ENCODE measurements at regions not wholly inside any gene's neighbourhood (a gene's known extent, or its start where the extent isn't known, plus 50 kb on each side); places are given as distances from the start of the nearest gene placed in this dataset.
"Not testable (repeated sequence)": the region's sequence is repeated elsewhere in the genome, so short reads cannot be mapped to it uniquely, and the experiment has no call there.

DNA sequence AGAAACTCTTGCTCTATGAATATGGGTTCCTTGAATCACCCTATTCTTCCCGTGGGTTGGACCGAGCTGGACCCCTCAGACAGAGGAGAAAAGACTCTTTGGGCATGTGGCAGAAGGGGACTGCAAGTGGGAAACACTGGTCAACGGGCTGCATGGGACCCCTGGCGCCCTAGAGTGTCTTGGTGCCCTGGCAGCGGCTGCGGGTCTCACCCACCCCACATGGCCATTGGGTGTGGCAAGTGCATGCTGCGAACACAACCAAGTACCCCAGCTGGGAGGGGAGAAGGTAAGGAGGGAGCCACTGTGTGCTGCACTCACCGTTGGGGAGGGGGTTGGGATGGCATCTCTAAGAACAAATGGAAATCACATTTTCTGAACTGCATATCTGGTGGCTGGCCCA, 438.8 kb upstream of the EYS start:
- DNase-seq (ENCODE audit: low read depth in 2 of 3, low spot score in 2 of 3) = no peak

- no peak for DNase-seq (ENCODE audit: low read depth in 2 of 3, low spot score in 2 of 3)
Observed at GRCh38 chr6:66134021-66134420, 427.0 kb upstream of the EYS start.

- DNase-seq (ENCODE audit: low read depth in 2 of 3, low spot score in 2 of 3) = no peak
Observed at GRCh38 chr6:66128656-66129055, 421.6 kb upstream of the EYS start.

DNA sequence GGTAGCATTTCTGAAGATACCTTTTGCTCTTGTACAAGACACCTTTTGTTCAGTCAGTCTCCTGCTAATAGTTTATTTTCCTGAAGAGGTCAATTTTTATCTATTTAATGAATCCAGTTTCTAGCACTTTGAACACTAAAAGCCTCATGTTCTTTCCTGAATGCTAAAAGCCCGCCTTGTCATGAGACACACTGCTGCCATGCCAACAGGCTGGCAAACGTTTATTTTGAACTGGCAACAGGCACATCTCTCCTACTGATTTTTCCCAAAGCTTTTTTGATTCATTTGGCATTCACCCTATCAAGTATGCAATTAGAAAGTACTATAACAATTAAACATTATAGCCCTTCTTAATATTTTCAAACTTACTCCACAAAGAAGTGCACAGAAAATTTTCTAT, 421.2 kb upstream of the EYS start:
- DNase-seq (ENCODE audit: low read depth in 2 of 3, low spot score in 2 of 3) = no peak

DNA sequence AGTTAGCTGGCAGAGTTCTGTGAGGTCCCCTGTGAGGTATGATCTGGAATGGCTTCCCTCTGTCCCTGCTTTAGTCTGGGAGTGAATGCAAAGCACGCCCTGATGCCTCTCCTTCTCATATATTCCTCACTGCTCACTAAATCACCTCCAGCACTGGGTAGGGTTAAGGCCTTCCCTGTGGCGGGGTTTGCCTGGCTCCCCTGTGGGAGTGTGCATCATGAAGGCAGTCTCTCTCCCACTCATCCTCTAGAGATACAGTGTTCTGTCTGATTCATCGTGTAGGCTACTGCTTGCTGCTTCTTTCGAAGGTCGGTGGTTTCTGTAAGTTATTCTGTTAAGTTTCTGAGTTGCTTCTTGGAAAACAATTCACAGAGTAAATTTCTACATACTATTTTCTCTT, 420.0 kb upstream of the EYS start:
- DNase-seq (ENCODE audit: low read depth in 2 of 3, low spot score in 2 of 3) = no peak

DNA sequence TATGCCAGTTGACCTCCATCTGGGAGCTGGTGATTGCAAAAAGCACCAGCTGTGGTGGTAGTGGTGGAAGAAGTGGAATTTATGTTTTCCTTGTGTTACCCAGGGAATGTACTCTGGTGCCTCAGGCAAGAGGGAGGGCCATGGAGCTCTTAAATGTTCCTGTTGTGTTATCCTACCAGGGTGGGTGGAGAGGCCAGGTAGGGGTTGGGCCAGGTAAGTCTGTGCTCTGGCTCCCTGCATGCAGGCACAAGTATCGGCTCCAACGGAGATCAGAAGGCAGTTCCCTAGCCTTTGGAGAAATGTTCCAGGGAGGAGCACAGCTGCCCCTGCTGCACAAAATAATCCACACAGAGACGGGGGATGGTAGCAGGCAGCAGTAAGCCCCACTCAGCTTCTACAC, 419.3 kb upstream of the EYS start:
- DNase-seq (ENCODE audit: low read depth in 2 of 3, low spot score in 2 of 3) = no peak

GRCh38 chr6:66103954-66104353, 396.9 kb upstream of the EYS start:
- DNase-seq (ENCODE audit: low read depth in 2 of 3, low spot score in 2 of 3) = no peak

DNA sequence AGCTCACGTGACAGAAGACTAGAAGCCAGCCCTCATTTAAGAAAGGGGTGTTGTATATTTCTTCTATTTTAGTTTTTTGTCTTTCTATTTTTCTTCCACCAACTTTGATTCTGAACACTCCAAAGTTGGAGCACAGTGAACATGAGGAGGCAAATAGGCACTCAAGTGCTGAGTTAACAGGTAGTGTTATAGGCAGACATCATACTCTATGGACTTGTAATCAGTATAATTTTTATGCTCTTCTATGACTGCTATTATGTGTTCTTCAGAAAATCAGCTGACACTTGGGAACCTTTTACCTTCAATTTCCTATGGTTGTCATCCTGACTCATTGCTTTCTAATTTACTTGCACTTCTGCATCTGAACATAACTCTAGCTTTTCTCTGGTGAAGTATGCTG, 396.3 kb upstream of the EYS start:
- no peak for DNase-seq (ENCODE audit: low read depth in 2 of 3, low spot score in 2 of 3)

GRCh38 chr6:66096679-66097078, 389.7 kb upstream of the EYS start:
- DNase-seq (ENCODE audit: low read depth in 2 of 3, low spot score in 2 of 3) = no peak

- no peak for DNase-seq (ENCODE audit: low read depth in 2 of 3, low spot score in 2 of 3)
Observed at GRCh38 chr6:66094615-66095014, 387.6 kb upstream of the EYS start.

DNA sequence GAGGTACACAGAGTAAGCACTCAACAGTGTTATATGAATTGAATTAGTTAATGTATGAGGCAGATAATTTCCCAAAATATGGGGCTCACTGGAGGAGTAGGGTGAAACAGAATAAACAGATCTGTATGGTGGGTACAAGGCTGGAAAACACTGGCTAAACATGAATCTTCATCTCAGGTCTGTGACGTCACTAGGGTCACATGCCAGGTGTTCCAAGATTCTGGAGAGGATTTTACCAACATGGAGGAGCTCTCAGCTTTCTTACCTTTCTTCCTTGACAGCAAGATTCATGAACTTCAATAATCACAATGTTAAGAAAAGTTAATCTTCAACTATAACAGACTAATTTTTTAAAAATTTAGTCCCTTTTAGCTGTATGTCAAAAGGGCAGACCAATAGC, 385.3 kb upstream of the EYS start:
- not testable (repeated sequence) for DNase-seq (ENCODE audit: low read depth in 2 of 3, low spot score in 2 of 3)

- no peak for DNase-seq (ENCODE audit: low read depth in 2 of 3, low spot score in 2 of 3)
Observed at GRCh38 chr6:66086532-66086931, 379.5 kb upstream of the EYS start.

GRCh38 chr6:66082914-66083313, 375.9 kb upstream of the EYS start:
- DNase-seq (ENCODE audit: low read depth in 2 of 3, low spot score in 2 of 3) = no peak

DNA sequence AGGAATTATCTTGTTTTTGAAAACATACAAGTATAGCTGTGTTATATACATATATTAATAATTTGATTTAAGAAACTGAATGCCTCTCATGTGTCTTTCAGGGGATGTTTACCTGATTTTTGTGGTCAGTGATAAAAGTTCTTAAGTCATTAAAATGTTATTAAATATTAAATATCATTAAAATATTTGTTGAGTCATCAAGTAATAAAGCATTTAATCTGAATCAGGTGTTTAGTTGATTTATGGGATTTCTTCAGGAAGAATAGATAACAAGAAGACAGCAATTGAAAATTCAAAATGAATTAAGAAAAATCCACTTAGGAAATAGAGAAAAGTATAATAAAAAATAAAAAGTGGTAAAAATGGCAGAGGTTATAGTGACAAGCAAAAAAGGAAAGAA, 361.9 kb upstream of the EYS start:
- DNase-seq (ENCODE audit: low read depth in 2 of 3, low spot score in 2 of 3) = no peak

DNA sequence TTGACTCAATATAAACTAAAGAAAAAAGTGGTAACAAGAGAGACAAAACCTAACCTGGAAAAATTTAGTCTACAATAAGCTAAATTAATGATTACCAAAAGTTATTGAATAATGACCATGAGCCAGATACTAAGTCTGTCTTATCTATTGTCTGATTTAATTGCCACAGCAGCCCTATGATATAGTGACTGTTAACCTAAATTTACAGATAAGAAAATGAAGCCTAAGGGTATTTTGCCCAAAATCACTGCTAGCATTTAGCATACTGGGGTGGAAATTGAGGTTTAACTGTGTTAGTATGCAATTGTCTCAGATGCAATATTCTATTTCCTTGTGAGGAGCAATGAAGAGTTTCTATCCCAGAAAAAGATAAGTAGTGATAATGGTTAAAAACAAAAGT, 361.0 kb upstream of the EYS start:
- no peak for DNase-seq (ENCODE audit: low read depth in 2 of 3, low spot score in 2 of 3)

DNA sequence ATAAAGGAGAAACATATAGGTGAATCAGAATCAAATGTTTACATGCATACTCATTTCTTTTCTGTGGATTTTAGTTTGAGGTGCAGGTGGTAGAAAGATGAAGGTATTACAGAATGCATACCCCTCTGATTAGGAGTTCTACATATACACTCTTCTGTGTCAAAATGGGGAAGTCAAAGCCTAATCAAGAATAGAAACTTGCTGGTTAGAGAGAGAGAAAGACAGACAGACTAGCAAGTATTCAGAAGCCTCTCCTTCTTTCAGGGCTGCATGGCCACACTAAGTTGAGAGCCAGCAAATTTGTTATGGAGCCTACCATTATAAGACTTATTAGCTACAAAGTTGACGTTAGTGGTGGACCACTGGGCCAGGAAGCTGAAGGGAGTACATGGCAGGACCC, 358.3 kb upstream of the EYS start:
- DNase-seq (ENCODE audit: low read depth in 2 of 3, low spot score in 2 of 3) = no peak

GRCh38 chr6:66057034-66057433, 350.0 kb upstream of the EYS start:
- DNase-seq (ENCODE audit: low read depth in 2 of 3, low spot score in 2 of 3) = no peak

DNA sequence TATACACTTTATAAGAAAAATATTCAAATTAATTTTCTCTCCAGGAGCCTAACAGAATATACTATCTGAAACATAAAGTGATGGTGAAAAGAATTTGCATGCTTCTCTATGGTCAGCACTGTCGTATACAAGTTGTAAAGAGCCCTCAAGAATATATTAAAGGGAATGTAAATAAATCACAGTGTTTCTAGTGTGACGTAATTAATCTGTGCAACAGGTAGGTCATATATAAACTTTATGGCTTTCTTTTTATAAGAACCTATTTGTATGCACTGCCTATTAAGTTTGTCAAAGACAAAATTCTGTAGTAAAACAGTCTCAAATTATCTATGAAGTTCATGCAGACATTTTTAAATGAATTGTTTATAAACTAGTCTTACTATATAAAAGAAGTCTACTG, 347.9 kb upstream of the EYS start:
- no peak for DNase-seq (ENCODE audit: low read depth in 2 of 3, low spot score in 2 of 3)

DNA sequence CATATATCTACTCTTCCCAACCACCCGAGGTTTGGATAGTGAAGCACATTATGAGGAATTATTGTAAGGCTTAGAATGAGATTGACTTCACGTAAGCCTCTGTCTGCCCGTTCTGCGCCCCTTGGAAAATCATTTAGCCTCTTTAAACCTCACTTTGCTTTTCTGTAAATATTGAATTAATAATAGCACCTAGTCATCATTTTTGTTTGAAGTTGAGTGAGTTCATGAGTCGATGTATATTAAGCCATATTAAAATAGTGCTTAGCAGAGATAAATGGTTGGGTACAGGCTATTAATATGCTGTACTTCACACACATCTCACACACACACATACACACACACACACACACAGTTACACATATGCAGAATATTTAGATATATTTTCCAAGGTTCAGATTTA, 344.8 kb upstream of the EYS start:
- DNase-seq (ENCODE audit: low read depth in 2 of 3, low spot score in 2 of 3) = no peak

DNA sequence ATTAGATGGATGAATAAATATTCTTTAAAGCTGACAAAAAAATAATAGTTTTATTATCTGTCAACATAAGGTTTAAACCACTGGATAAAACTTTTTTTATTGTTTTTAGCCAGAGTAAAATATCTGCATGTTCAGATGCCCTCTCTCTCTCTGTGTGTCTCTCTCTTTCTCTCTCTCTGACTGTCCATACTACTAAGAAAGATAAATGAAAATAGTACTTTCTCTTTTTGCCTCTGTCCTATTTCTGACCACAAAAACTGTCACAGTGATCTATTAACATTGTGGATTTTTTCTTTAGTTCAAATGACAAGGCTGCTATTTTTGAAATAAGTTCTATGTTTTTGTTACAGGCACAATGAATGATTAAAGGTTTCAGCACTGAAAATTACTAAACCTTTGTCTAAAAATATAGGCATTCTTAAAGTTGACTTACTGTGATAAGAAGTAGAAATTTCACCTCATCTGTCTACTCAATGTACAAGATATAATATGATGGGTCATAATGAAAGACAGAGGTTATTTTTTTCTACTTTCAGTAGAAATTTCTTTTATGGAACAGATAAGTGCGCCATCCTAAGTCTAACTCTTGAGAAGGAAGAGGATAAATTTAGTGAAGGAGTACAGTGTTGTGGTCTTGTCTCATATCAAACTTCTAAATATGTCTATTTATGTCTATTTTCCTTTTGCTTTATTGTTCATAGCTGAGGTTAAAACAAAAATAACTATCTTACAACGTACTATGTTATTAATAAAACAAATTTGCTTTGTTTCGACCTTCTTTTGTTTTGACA, 341.9 kb upstream of the EYS start:
- no peak for DNase-seq (ENCODE audit: low read depth in 2 of 3, low spot score in 2 of 3)

- DNase-seq (ENCODE audit: low read depth in 2 of 3, low spot score in 2 of 3) = no peak
Observed at GRCh38 chr6:66032626-66033025, 325.6 kb upstream of the EYS start.

GRCh38 chr6:66029391-66029790, 322.4 kb upstream of the EYS start:
- DNase-seq (ENCODE audit: low read depth in 2 of 3, low spot score in 2 of 3) = no peak

DNA sequence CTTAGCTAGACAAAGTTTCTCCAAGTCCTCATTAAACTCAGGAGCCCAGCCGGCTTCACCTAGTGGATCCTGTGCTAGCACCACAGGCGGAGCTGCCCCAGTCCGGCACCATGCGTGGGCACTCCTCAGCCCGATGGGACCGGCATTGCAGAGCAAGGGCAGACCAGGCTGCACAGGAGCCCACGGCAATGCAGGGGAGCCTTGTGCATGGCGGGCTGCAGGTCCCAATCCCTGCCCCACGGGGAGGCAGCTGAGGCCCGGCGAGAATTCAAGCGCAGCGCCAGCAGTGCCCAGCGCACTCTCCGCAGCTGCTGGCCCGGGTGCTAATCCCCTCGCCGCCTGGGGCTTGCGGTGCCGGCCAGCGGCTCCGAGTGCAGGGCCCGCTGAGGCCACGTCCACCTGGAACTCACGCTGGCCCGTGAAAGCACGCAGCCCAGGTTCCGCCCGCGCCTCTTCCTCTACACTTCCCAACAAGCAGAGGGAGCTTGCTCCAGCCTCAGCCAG, 292.3 kb upstream of the EYS start:
- DNase-seq (ENCODE audit: low read depth in 2 of 3, low spot score in 2 of 3) = no peak

Data from hematopoietic multipotent progenitor cell (in vitro differentiated cells).